Stimulated activated CD4-positive, alpha-beta T cell treated with anti-CD3 and anti-CD28 coated beads, TNF-alpha, amount 100 ng/mL, for 1 hour (primary cell): ENCODE measurements at regions not wholly inside any gene's neighbourhood (a gene's known extent, or its start where the extent isn't known, plus 50 kb on each side); places are given as distances from the start of the nearest gene placed in this dataset.

Source experiments
- DNase-seq, 3 donors: peaks; one replicate each; pipeline ENCODE4 v3.0.0-alpha.2; 2020; ENCODE audit warnings: low read depth in 3 of 3, low spot score in 1 of 3

GRCh38 chr4:108369035-108369655 lies 200.4 kb upstream of the LEF1 start:
- DNase-seq: no peak

- DNase-seq: no peak
Measured at GRCh38 chr4:108367751-108368150, 199.0 kb upstream of the LEF1 start.

DNA sequence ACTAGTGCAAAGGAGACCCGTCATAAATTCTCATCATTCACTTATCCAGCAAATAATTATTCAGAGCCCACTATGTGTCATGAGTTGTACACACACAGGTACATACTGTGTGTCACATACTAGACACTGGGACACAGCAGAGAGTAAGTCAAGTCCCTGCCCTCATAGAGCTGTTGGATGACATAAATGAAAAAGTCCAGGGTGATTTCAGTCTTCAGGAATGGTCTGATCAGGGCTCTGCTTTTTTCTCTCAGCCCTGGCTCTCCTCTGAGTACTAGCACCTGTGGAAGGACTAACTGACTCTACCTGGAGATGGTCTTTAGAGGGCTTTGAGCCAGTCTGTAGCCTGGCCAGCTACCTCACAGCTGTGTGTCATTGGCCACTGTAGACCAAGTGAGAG lies 198.0 kb upstream of the LEF1 start:
- DNase-seq: no peak

DNA sequence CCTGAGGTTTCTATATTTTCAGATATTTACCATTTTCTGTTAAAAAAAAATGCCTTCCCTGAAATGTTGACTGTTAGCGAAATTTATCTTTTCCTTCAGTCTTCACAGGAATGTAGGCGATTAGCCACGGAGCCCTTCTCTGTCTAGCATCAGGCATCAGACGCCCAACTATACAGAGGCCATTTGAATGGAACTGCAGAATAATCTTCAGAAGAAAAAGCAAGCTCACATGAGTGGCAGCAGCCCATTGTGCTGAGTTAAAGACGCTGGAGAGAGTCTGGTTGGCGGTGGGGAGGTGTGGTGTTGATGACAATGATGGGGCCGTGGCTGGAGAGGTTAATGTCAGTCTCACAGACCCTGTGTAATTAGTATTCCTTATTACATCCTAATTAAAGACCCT lies 196.8 kb upstream of the LEF1 start:
- DNase-seq: no peak

DNA sequence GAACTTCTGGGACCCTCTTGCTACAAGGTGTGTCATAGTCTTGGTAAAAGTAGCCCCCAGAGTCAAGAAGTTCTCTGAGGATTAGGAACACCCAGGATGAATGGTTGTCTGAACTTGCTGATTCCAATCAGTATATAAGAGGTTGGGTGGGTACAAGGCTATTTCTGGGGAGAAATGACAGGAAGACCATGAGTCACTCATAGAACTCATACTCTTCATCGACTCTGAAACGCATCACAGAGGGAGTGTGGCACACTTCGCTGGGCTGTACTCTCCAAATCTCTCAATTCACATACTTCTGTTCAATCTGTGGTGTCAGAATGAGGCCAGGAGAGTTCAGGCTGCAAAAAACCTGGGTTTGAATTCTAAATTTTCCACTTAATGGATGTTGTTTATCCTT lies 193.2 kb upstream of the LEF1 start:
- no peak for DNase-seq

DNA sequence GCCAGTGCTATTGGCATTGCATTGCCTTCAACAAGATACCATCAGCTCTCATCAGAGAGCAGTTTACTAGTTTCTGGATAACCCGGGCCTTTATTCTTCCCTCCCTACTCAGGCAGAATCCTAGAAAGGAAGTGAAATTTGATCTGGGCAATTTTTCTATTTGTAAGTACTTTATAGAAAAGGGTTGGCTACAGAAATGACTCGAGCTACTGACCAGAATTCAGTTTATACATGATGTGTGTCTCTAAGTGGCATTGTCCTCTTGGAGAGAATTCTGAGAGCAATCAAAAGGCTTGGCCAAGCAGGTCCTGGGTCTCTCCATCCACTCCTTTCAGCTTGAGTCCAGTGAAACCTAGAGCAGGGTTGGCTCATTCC lies 192.7 kb upstream of the LEF1 start:
- DNase-seq: no peak

GRCh38 chr4:108360754-108361445 lies 192.2 kb upstream of the LEF1 start:
- no peak for DNase-seq

- no peak for DNase-seq
Measured at GRCh38 chr4:108359986-108360681, 191.4 kb upstream of the LEF1 start.

GRCh38 chr4:108359130-108359985 lies 190.6 kb upstream of the LEF1 start:
- DNase-seq: no peak

DNA sequence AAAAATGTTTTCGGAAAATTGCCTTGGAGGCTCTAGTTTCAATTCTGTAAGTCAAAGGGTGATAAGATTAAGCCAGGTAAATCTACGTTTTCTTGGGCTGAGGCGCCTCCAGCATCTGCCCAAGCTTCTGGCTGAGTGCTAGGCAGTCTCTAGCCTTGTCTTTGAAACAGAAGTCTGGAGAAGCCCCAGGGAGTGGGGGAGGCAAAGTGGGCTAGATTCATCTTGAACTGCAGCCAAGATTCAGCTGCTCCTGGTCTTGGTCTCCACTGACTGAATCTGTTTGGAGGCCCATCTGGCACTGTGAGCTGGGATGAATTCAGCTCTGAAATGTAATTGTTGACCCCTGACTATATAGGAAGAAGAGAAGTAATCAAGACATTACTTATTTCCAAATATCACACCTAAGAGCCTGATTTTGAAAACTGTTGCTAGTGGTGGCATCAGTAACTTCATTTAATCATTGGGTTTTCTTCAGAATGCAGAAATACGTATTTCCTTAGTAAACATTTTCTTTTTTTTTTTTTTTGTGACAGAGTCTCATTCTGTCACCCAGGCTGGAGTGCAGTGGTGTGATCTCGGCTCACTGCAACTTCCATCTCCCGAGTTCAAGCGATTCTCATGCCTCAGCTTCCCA lies 187.3 kb upstream of the LEF1 start:
- DNase-seq: no peak

GRCh38 chr4:108355186-108355901 lies 186.6 kb upstream of the LEF1 start:
- DNase-seq: peak in 1 of 3 donors; percentile 28

DNA sequence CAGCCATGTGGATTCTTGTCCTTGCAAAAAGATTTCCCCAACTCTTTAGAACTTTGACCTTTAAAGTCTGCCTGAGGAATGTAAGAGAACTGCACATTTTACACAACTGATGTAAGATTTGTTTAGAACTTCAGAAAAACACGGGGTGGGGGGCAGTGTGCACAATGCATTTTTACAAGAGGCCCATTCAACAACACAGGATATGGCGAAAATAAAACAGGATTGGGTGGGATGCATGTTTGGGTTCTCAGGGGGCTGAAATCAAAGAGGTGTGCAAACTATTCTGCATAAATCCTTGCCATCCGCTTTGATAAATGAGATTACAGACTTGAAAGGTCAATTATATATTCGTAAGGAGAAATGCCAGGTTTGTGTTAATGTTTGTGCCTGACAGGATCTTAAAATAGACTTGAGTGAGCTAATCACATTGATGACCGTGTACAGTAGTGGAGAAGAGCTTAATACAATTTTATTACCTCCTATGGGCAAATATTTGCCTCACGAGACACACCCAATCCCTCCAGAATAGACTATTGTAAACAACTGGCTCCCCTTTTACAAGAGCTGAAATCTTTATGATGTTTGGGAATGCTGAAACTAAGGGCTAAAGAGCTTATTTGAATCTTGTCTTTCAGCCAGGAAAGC lies 184.1 kb upstream of the LEF1 start:
- no peak for DNase-seq

DNA sequence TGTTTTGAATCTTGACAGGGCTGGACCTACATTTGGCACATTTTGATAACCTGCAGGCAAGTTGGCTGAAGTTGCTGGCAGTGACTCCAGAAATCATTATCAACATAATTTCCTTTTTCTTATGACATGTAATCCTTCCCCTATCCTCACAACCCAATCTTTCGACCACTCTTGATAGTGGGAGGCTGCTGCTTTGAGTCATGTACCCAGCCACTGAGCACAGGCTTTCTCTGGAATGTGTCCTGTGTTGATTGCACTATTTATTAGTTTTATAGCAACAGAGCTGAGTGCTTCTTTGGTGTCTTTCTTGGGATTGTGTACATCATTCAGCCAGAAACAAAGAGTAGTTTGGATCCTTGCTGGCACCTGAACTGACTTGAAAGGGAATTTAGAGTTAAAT lies 183.1 kb upstream of the LEF1 start:
- no peak for DNase-seq

- no peak for DNase-seq
Measured at GRCh38 chr4:108350332-108350731, 181.6 kb upstream of the LEF1 start.

- DNase-seq: no peak
Measured at GRCh38 chr4:108346818-108347210, 178.1 kb upstream of the LEF1 start.

DNA sequence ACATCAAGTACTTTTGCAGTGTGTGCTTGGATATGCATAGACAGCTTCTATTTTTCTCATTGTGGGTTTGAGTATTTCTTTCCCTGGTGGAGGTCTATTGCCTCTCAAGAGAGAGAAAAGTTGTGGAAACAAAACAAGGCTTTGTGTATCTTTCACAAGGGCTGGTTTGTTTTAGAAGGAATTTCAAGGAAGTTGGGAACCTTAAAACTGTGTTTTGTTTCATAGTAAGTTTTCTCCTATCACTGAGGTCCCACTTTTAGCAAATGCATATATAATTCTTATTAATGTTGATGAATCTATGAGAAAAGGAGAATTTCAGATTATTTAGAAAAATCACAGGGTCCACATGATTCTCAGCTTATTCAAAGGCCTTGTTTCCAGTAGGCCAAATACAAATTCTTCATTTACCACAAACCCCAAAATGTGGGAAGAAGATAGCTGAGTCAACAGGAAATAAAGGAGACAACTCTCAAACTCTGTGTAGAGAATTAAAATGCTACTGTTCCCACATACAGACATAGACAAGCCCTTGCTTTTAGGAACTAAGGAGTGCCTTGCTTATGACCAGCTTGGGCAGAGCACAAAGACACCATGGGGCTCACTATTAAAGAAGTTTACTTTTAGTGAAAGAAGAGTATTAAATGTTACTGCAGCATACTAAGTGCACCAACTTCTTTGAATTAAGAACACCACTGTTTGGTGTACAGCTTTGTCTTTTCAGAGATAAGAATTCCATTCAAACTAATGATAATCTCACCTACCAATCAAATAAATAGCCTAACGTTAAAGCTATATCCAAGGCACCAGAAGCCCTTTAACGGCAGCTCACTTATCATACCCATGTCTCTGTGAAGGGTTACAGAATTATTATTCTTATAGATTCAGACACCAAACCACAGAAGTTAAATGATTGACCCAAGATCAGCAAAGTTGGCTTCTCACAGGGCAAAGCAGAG lies 177.4 kb upstream of the LEF1 start:
- no peak for DNase-seq

- no peak for DNase-seq
Measured at GRCh38 chr4:108342325-108342970, 173.7 kb upstream of the LEF1 start.

- no peak for DNase-seq
Measured at GRCh38 chr4:108337923-108338322, 169.2 kb upstream of the LEF1 start.
